ENCODE measurements at regions not wholly inside any gene's neighbourhood (a gene's known extent, or its start where the extent isn't known, plus 50 kb on each side); places are given as distances from the start of the nearest gene placed in this dataset.
"Not testable (repeated sequence)": the region's sequence is repeated elsewhere in the genome, so short reads cannot be mapped to it uniquely, and the experiment has no call there.

GRCh38 chr12:88931598-88931997 is 351.3 kb upstream of the KITLG start:
- no peak for DNase-seq

GRCh38 chr12:88925454-88925853 is 345.2 kb upstream of the KITLG start:
- no peak for DNase-seq

- no peak for DNase-seq
Observed at GRCh38 chr12:88924162-88924561, 343.9 kb upstream of the KITLG start.

GRCh38 chr12:88923631-88924030 is 343.4 kb upstream of the KITLG start:
- no peak for DNase-seq

- DNase-seq, result no peak
Observed at GRCh38 chr12:88922816-88923215, 342.5 kb upstream of the KITLG start.

- DNase-seq, result no peak
Observed at GRCh38 chr12:88921890-88922532, 341.7 kb upstream of the KITLG start.

GRCh38 chr12:88921434-88921833 is 341.2 kb upstream of the KITLG start:
- no peak for DNase-seq

GRCh38 chr12:88918161-88918560 is 337.9 kb upstream of the KITLG start:
- no peak for DNase-seq

- DNase-seq, result no peak
Observed at GRCh38 chr12:88914967-88915366, 334.7 kb upstream of the KITLG start.

- DNase-seq, result no peak
Observed at GRCh38 chr12:88909510-88909909, 329.2 kb upstream of the KITLG start.

- DNase-seq, result no peak
Observed at GRCh38 chr12:88908345-88908744, 328.1 kb upstream of the KITLG start.

GRCh38 chr12:88904705-88905104 is 324.4 kb upstream of the KITLG start:
- no peak for DNase-seq

- no peak for DNase-seq
Observed at GRCh38 chr12:88903333-88903732, 323.1 kb upstream of the KITLG start.

GRCh38 chr12:88897723-88898122 is 317.5 kb upstream of the KITLG start:
- no peak for DNase-seq

- no peak for DNase-seq
Observed at GRCh38 chr12:88896958-88897357, 316.7 kb upstream of the KITLG start.

GRCh38 chr12:88895634-88896033 is 315.4 kb upstream of the KITLG start:
- no peak for DNase-seq

- DNase-seq, result no peak
Observed at GRCh38 chr12:88893801-88894200, 313.5 kb upstream of the KITLG start.

- DNase-seq, result not testable (repeated sequence)
Observed at GRCh38 chr12:88891434-88891833, 311.2 kb upstream of the KITLG start.

GRCh38 chr12:88889326-88890110 is 309.2 kb upstream of the KITLG start:
- no peak for DNase-seq

- DNase-seq, result no peak
Observed at GRCh38 chr12:88884600-88884999, 304.3 kb upstream of the KITLG start.

GRCh38 chr12:88882662-88883061 is 302.4 kb upstream of the KITLG start:
- no peak for DNase-seq

GRCh38 chr12:88880051-88880450 is 299.8 kb upstream of the KITLG start:
- DNase-seq, result no peak

- no peak for DNase-seq
Observed at GRCh38 chr12:88878295-88878694, 298.0 kb upstream of the KITLG start.

- no peak for DNase-seq
Observed at GRCh38 chr12:88876857-88877256, 296.6 kb upstream of the KITLG start.

Data from stimulated activated CD4-positive, alpha-beta T cell treated with anti-CD3 and anti-CD28 coated beads, Interleukin-4, amount 100 ng/mL, for 1 hour (primary cell).